ENCODE measurements at regions not wholly inside any gene's neighbourhood (a gene's known extent, or its start where the extent isn't known, plus 50 kb on each side); places are given as distances from the start of the nearest gene placed in this dataset.
A peak's percentile ranks its signal among the peaks of the same experiment; 100 is the strongest.
"Not testable (repeated sequence)": the region's sequence is repeated elsewhere in the genome, so short reads cannot be mapped to it uniquely, and the experiment has no call there.

DNA sequence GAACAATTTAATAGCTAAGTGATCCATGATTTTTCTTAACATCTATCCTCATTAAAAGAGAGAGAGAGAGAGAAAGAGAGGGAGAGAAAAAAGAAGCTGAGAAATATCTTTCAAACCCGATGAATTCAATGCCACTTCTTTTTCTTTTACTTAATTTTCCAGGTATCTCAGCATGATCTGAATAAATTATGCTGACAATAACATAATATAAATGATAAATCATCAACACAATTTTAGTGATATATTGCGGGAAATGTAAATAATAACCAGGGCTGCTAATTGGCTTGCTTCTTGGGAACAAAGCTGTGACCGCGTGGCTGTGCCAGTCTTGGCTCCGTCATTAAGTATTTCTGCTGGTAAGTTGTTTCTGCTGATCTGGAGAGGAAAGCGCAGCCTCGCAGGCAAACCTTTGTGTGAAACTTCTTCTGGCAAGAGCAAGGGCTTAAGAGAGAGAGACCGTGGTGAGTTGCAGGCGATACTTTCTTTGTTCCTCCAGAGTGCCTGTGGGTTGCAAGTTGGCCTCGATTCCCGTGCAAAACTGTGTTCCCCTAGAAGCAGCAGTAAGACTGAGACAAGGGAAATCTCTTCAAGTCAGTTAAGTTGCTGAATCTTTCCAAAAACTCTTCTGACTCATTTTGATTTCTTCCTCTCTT, 489.1 kb upstream of the TSHZ3 start:
- H3K4me1 Mint-ChIP-seq, result no peaks in the 10 kb centered on the region
- H3K27ac Mint-ChIP-seq, result no peak overlapping the region
- no peak for DNase-seq
- no peaks in the 10 kb centered on the region for H3K36me3 Mint-ChIP-seq
- no peaks in the 10 kb centered on the region for H3K27me3 Mint-ChIP-seq
- H3K4me3 Mint-ChIP-seq, result no peak overlapping the region
- H3K9me3 Mint-ChIP-seq, result peaks cover 4 to 38% (median 12%) of the 10 kb centered on the region in 7 donors
- ATAC-seq (ENCODE audit: low read depth in 2 of 2), result no peak

DNA sequence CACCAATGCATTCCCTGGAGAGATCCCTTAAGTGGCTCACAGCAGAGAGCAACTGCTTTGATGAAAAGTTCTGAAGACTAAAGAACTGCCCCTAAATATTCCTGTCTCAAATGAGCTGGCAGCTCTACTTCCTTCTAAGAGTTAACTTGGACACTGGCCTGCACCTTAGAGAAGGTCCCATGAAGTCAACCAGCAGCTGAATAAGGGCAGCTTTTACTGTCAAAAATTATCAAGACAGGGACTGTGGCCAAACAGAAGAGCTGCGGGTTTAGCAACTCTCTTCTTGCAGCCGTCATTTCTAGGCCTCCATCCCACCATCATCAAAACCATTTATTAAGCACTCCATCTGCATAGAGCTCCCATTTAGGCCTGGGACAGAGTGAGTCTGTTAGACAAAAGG, 491.1 kb upstream of the TSHZ3 start:
- Mint-ChIP-seq H3K27me3 (no peaks in the 10 kb centered on the region), H3K27ac (no peak overlapping the region), H3K36me3 (no peaks in the 10 kb centered on the region), H3K4me1 (no peaks in the 10 kb centered on the region), H3K9me3 (peaks cover 0 to 28% (median 13%) of the 10 kb centered on the region in 7 donors), H3K4me3 (no peak overlapping the region)
- ATAC-seq (ENCODE audit: low read depth in 2 of 2) (no peak), DNase-seq (no peak)

DNA sequence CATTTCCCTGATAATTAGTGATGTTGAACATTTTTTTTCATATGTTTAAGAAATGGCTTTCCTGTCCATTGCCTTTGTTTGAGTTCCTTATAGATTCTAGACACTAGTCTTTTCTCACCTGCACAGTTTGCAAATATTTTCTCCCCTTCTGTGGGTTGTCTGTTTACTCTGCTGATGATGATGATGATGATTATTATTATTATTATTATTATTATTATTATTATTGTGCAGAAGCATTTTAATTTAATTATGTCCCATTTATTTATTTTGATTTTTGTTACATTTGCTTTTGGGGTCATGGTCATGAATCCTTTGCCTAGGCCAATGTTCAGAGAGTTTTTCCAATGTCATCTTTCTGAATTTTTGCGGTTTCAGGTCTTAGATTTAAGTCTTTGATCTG, 492.5 kb upstream of the TSHZ3 start:
- ATAC-seq (ENCODE audit: low read depth in 2 of 2) (no peak), DNase-seq (no peak)
- H3K4me1 Mint-ChIP-seq, result no peaks in the 10 kb centered on the region
- H3K27ac Mint-ChIP-seq, result no peak overlapping the region
- H3K27me3 Mint-ChIP-seq, result no peaks in the 10 kb centered on the region
- peaks cover 0 to 23% (median 15%) of the 10 kb centered on the region in 7 donors for H3K9me3 Mint-ChIP-seq
- H3K4me3 Mint-ChIP-seq, result no peak overlapping the region
- H3K36me3 Mint-ChIP-seq, result no peaks in the 10 kb centered on the region

DNA sequence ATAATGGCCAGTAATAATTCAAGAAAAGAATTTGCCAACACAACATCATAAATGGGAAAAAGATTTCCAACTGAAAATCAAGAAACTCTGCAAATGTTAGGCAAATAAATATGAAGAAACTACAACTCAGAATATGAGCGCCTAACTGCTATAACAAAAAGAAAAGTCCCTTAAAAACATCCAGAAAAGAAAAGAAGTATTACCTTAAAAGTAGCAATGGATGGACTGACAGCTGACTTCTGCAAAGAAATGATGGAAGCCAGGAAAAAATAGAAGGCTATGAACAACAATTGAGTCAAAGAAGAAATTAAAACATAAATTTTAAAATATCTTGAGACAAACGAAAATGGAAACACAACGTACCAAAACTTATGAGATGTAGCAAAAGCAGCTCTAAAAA, 482.3 kb upstream of the ZNF507 start:
- Mint-ChIP-seq H3K9me3 (peaks cover 8 to 45% (median 23%) of the 10 kb centered on the region in 7 donors), H3K27ac (no peak overlapping the region), H3K4me3 (no peak overlapping the region), H3K27me3 (no peaks in the 10 kb centered on the region), H3K36me3 (peaks cover 0 to 13% of the 10 kb centered on the region in 2 donors), H3K4me1 (no peaks in the 10 kb centered on the region)
- DNase-seq (no peak), ATAC-seq (ENCODE audit: low read depth in 2 of 2) (no peak)

DNA sequence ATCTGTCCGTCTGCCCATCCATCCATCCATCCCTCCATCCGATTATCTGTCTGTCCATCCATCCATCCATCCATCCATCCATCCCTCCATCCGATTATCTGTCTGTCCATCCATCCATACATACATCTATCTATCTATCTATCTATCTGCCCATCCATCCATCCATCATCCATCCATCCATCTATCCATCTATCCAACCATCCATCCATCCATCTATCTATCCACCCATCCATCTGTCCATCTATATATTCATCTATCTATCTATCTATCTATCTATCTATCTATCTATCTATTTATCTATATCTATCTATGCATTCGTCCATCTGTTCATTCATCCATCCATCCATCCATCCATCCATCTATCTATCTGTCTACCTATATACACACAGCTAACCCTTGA, 471.1 kb upstream of the ZNF507 start:
- H3K4me3 Mint-ChIP-seq, result no peak overlapping the region
- H3K27me3 Mint-ChIP-seq, result peaks cover 0 to 4% (median 0%) of the 10 kb centered on the region in 3 donors
- peaks cover 0 to 18% (median 11%) of the 10 kb centered on the region in 7 donors for H3K9me3 Mint-ChIP-seq
- DNase-seq (no peak), ATAC-seq (ENCODE audit: low read depth in 2 of 2) (no peak)
- no peaks in the 10 kb centered on the region for H3K36me3 Mint-ChIP-seq
- no peaks in the 10 kb centered on the region for H3K4me1 Mint-ChIP-seq
- H3K27ac Mint-ChIP-seq, result no peak overlapping the region

DNA sequence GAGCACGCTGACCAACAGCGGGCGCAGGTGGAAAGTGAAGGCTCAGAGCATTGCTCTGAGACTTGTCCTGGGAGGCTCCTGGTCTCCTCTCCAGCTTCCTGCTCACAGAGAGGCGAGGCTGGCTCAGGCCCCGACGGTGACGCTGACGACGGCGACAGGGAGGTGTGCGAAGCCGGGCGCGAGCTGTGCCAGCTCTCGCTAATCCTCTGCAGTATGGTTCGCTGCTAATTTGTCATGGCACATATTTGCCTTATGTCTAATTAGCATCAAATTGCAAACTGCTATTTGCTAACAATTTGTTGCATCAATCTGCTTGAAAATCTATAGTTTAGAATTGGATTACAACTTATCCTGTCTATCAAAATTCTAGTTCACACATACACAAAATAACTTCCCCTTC, 469.8 kb upstream of the ZNF507 start:
- Mint-ChIP-seq H3K4me1 (no peaks in the 10 kb centered on the region), H3K27me3 (peaks cover 0 to 4% (median 0%) of the 10 kb centered on the region in 3 donors), H3K9me3 (peaks cover 2 to 18% (median 11%) of the 10 kb centered on the region in 7 donors), H3K4me3 (no peak overlapping the region), H3K36me3 (no peaks in the 10 kb centered on the region), H3K27ac (no peak overlapping the region)
- DNase-seq, result no peak
- no peak for ATAC-seq (ENCODE audit: low read depth in 2 of 2)

DNA sequence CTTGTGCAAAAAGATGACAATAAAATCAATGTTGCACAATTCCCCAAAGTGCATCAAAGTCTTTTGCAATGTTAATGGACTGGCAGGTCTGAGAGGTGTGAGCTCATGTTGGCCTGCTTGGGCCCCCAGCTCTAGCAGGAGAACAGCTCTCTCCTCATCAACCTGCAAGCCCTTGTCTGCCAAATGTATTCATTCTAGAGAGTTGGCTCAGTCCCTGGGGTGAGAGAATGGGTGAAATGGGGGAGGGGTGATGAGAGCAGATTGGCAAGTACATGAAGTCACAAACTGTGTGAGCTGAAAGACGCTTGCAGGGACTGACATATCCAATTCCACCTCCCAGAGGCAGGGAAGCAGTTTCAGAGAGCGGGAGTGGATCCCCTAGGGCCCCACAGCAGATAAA, 465.1 kb upstream of the ZNF507 start:
- no peaks in the 10 kb centered on the region for H3K36me3 Mint-ChIP-seq
- H3K9me3 Mint-ChIP-seq, result peaks cover 0 to 13% (median 4%) of the 10 kb centered on the region in 7 donors
- DNase-seq (no peak), ATAC-seq (ENCODE audit: low read depth in 2 of 2) (no peak)
- peak overlapping the region in 1 of 8 donors; percentile 22 for H3K4me3 Mint-ChIP-seq
- H3K4me1 Mint-ChIP-seq, result no peaks in the 10 kb centered on the region
- no peaks in the 10 kb centered on the region for H3K27me3 Mint-ChIP-seq
- H3K27ac Mint-ChIP-seq, result no peak overlapping the region

DNA sequence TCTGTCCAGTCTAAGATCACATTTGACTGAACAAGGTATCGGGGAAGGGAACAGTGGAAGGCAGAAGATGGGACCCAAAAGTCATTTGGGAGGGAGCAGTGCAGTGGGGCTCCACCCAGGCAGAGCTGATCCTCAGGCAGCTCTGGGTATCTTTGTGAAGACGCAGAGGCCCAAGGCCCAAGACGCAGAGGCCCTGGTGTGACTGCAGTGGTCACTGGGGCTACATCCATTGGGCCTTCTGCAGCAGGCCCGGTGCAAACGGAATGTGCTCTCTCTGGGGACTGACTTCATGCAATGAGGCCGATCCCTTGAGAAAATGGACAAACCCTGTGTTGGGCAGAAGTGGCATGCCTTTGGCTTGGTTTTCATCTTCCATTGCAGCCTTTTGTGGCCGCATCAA, 463.4 kb upstream of the ZNF507 start:
- no peaks in the 10 kb centered on the region for H3K36me3 Mint-ChIP-seq
- H3K27me3 Mint-ChIP-seq, result no peaks in the 10 kb centered on the region
- no peak overlapping the region for H3K27ac Mint-ChIP-seq
- no peak for ATAC-seq (ENCODE audit: low read depth in 2 of 2)
- peaks cover 0 to 13% (median 2%) of the 10 kb centered on the region in 7 donors for H3K9me3 Mint-ChIP-seq
- no peaks in the 10 kb centered on the region for H3K4me1 Mint-ChIP-seq
- no peak overlapping the region for H3K4me3 Mint-ChIP-seq
- DNase-seq, result no peak

DNA sequence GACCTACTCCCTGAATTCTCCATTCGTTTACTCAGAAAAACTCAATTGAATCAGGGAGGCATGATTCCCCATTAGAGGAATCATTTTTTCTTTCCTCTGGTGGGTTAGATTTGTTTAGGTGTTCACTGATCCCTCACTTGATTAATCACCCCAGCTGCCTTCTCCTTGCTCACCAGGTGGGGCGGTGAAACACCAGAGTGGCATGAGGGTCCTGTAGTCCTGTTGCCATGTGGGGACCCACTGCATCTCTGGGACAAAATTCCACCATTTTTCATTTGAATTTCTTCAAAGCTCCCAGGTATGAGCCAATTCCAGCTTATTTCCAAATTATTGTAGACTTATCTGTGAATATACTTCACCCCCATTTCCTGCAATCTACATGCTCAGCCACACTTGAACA, 462.7 kb upstream of the ZNF507 start:
- H3K27ac Mint-ChIP-seq, result no peak overlapping the region
- H3K4me3 Mint-ChIP-seq, result no peak overlapping the region
- no peak for DNase-seq
- H3K4me1 Mint-ChIP-seq, result no peaks in the 10 kb centered on the region
- H3K27me3 Mint-ChIP-seq, result no peaks in the 10 kb centered on the region
- no peak for ATAC-seq (ENCODE audit: low read depth in 2 of 2)
- peaks cover 0 to 13% (median 2%) of the 10 kb centered on the region in 7 donors for H3K9me3 Mint-ChIP-seq
- H3K36me3 Mint-ChIP-seq, result no peaks in the 10 kb centered on the region

DNA sequence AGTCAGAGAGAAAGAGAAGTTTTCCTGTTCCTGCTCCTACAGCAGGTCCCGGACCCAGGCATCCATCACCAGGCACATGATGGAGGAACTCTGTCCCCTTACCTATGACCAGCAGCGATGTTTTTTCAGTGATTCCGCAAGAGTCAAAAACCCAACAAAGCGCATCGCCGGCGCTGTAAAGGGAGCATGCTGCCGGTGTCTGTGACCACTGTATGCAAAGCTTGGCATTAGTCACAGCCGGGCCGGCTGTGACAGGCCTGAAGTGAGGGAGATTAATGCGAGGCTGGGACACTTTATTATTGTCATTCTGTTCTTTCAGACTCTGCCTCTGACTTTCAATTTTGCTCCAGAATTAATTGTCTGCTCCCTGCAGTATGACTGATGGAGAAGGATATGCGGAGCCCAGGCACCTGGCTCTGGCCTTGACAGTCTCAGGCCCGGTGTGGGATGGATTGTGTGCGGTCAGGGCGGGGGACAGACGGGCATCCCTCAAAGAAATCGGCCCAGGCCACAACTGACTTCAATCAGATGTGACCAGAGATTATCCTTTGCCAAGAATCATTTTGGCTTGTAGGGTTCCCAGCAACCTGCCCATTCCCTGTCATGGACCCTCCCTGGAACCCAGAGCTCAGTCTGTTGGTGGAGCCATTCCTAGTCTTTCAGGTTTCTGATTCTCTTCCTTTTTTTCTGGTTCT, 462.0 kb upstream of the ZNF507 start:
- no peaks in the 10 kb centered on the region for H3K36me3 Mint-ChIP-seq
- ATAC-seq (ENCODE audit: low read depth in 2 of 2) (no peak), DNase-seq (no peak)
- H3K9me3 Mint-ChIP-seq, result peaks cover 0 to 13% (median 2%) of the 10 kb centered on the region in 7 donors
- H3K27me3 Mint-ChIP-seq, result no peaks in the 10 kb centered on the region
- no peak overlapping the region for H3K4me3 Mint-ChIP-seq
- H3K27ac Mint-ChIP-seq, result no peak overlapping the region
- H3K4me1 Mint-ChIP-seq, result no peaks in the 10 kb centered on the region

DNA sequence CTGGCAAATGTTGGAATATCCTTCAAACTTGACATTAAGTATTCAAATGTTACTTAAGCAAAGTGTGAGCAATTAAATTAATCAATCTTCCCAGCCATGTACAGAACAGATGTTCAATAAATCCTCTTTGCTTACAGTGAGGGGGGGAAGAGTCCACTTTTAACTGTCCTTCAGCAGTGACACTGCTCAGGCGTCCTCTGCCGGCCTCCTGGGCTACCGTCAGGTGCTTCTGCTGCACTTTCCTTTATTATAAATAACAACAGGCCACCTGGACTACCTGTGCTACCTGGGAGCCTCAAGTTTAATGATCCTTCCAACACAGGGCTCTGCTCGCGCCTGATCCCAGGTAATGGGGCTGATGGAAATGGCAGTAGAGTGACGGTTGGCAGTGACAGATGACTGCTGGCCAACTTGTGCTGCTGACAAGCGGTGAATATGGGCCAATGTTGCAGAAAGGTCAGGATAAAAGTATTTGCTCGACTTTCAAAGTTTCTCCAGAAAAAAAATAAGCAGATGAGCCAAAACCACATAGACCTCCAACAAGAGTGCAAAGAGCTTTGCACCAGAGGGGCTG, 460.0 kb upstream of the ZNF507 start:
- Mint-ChIP-seq H3K36me3 (no peaks in the 10 kb centered on the region), H3K27ac (no peak overlapping the region), H3K27me3 (no peaks in the 10 kb centered on the region), H3K4me3 (no peak overlapping the region), H3K9me3 (peaks cover 0 to 9% (median 5%) of the 10 kb centered on the region in 7 donors), H3K4me1 (no peaks in the 10 kb centered on the region)
- no peak for DNase-seq
- ATAC-seq (ENCODE audit: low read depth in 2 of 2), result no peak

DNA sequence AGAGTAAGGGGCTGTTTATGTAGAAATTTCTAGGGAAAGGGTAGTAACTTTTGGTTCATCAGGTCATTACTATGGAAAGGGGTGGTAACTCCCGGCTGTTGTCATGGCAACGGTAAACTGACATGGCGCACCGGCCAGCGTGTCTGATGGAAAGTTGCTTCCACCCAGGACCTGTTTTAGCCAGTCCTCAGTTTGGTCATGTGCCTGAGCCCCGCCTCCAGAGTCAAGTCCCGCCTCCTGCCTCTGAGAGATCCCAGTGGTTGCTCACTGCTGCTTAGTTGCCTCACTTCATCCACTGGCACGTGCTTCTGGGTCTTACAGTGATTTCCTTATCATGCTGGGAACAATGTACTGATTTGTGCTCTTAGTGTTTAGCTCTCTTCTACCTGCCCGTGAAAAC, 455.2 kb upstream of the ZNF507 start:
- Mint-ChIP-seq H3K4me1 (no peaks in the 10 kb centered on the region), H3K27me3 (no peaks in the 10 kb centered on the region), H3K36me3 (no peaks in the 10 kb centered on the region), H3K9me3 (peaks cover 6 to 19% (median 15%) of the 10 kb centered on the region in 7 donors), H3K27ac (no peak overlapping the region), H3K4me3 (no peak overlapping the region)
- ATAC-seq (ENCODE audit: low read depth in 2 of 2) (no peak), DNase-seq (no peak)

DNA sequence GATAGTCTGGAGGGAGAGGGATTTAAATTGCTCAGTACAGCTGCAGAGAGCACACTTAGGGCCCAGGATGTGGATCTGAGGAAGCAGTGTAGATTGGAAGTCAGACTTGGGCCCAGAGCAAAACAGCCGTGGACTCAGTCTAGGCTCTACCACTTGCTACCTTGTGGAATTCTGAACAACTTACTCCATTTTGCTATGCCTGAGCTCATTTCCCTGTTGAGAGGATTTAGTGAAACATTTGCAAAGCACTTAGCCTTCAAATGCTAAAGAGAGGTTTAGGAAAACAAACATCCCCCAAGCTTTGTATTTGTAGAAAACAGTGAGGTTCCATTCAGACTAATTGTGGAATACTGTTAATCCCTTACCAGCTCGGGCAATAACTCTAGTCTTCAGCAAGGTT, 453.4 kb upstream of the ZNF507 start:
- H3K27me3 Mint-ChIP-seq, result no peaks in the 10 kb centered on the region
- H3K27ac Mint-ChIP-seq, result no peak overlapping the region
- H3K4me1 Mint-ChIP-seq, result no peaks in the 10 kb centered on the region

DNA sequence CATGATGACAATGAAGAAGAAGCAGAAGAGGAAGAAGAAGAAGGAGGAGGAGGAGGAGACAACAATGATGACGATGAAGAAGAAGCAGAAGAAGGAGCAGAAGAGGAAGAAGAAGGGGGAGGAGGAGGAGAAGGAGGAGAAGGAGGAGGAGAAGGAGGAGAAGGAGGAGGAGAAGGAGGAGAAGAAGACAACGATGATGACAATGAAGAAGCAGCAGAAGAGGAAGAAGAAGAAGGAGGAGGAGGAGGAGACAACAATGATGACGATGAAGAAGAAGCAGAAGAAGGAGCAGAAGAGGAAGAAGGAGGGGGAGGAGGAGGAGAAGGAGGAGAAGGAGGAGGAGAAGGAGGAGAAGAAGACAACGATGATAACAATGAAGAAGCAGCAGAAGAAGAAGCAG, 451.9 kb upstream of the ZNF507 start:
- not testable (repeated sequence) for H3K4me3 Mint-ChIP-seq; H3K36me3 Mint-ChIP-seq; ATAC-seq (ENCODE audit: low read depth in 2 of 2); H3K4me1 Mint-ChIP-seq; H3K27me3 Mint-ChIP-seq; DNase-seq; H3K27ac Mint-ChIP-seq
- H3K9me3 Mint-ChIP-seq, result peaks cover 9 to 19% (median 15%) of the 10 kb centered on the region in 7 donors

More for the DNA sequence above, 453.4 kb upstream of the ZNF507 start:
- H3K4me3 Mint-ChIP-seq, result no peak overlapping the region
- H3K9me3 Mint-ChIP-seq, result peaks cover 9 to 19% (median 15%) of the 10 kb centered on the region in 7 donors
- no peak for ATAC-seq (ENCODE audit: low read depth in 2 of 2)
- DNase-seq, result no peak
- no peaks in the 10 kb centered on the region for H3K36me3 Mint-ChIP-seq
